Frontal cortex (tissue), 3 donors: ENCODE measurements at regions not wholly inside any gene's neighbourhood (a gene's known extent, or its start where the extent isn't known, plus 50 kb on each side); places are given as distances from the start of the nearest gene placed in this dataset.
"Not testable (repeated sequence)": the region's sequence is repeated elsewhere in the genome, so short reads cannot be mapped to it uniquely, and the experiment has no call there.

Experiments used
- DNase-seq, 2 donors: peaks; one replicate each; pipeline ENCODE4 v3.0.0; 2012; ENCODE audit warnings: low spot score in 2 of 2
- FAIRE-seq: peaks from 2 replicates; lab custom pipeline; 2012; peaks lifted over from hg19 to GRCh38; lab: Jason Lieb, UNC
- donor health status: control.
- donor health status: control.
- donor health status: control.

- FAIRE-seq, result no peak
- DNase-seq, result peak in 1 of 2 donors; percentile 1
Measured at GRCh38 chr4:111937368-111937767, 207.9 kb upstream of the FAM241A start.

- no peak for FAIRE-seq
- no peak for DNase-seq
Measured at GRCh38 chr4:111941957-111942356, 203.3 kb upstream of the FAM241A start.

GRCh38 chr4:111943796-111944203 lies 201.5 kb upstream of the FAM241A start:
- no peak for FAIRE-seq

GRCh38 chr4:111945014-111945413 lies 200.2 kb upstream of the FAM241A start:
- DNase-seq, result no peak
- FAIRE-seq, result no peak

More at GRCh38 chr4:111943796-111944203, 201.5 kb upstream of the FAM241A start:
- DNase-seq, result no peak

GRCh38 chr4:111946800-111947199 lies 198.5 kb upstream of the FAM241A start:
- no peak for DNase-seq
- FAIRE-seq, result no peak

GRCh38 chr4:111952688-111953087 lies 192.6 kb upstream of the FAM241A start:
- FAIRE-seq (no peak), DNase-seq (no peak)

GRCh38 chr4:111954550-111954949 lies 190.7 kb upstream of the FAM241A start:
- DNase-seq (no peak), FAIRE-seq (no peak)

GRCh38 chr4:111955001-111955400 lies 190.3 kb upstream of the FAM241A start:
- FAIRE-seq, result no peak
- DNase-seq, result no peak

GRCh38 chr4:111957116-111957515 lies 188.1 kb upstream of the FAM241A start:
- no peak for DNase-seq
- no peak for FAIRE-seq

- no peak for DNase-seq
- no peak for FAIRE-seq
Measured at GRCh38 chr4:111957997-111958396, 187.3 kb upstream of the FAM241A start.

- no peak for DNase-seq
- FAIRE-seq, result no peak
Measured at GRCh38 chr4:111959222-111959621, 186.0 kb upstream of the FAM241A start.

- no peak for DNase-seq
- no peak for FAIRE-seq
Measured at GRCh38 chr4:111960241-111960667, 185.0 kb upstream of the FAM241A start.

GRCh38 chr4:111961026-111961425 lies 184.2 kb upstream of the FAM241A start:
- DNase-seq, FAIRE-seq: not testable (repeated sequence)

GRCh38 chr4:111961809-111962208 lies 183.4 kb upstream of the FAM241A start:
- FAIRE-seq, result no peak
- no peak for DNase-seq

GRCh38 chr4:111963158-111963700 lies 182.0 kb upstream of the FAM241A start:
- FAIRE-seq, result no peak
- no peak for DNase-seq

GRCh38 chr4:111977419-111977965 lies 167.8 kb upstream of the FAM241A start:
- DNase-seq (no peak), FAIRE-seq (no peak)

- FAIRE-seq, result no peak
- no peak for DNase-seq
Measured at GRCh38 chr4:111979921-111980320, 165.3 kb upstream of the FAM241A start.

GRCh38 chr4:111982089-111982488 lies 163.2 kb upstream of the FAM241A start:
- no peak for FAIRE-seq

GRCh38 chr4:111984169-111984819 lies 161.0 kb upstream of the FAM241A start:
- DNase-seq, result no peak
- FAIRE-seq, result no peak

More at GRCh38 chr4:111982089-111982488, 163.2 kb upstream of the FAM241A start:
- no peak for DNase-seq

- DNase-seq (no peak), FAIRE-seq (no peak)
Measured at GRCh38 chr4:111985426-111985825, 159.8 kb upstream of the FAM241A start.

GRCh38 chr4:111986095-111986494 lies 159.2 kb upstream of the FAM241A start:
- DNase-seq, result no peak
- FAIRE-seq, result no peak
